ENCODE measurements at regions not wholly inside any gene's neighbourhood (a gene's known extent, or its start where the extent isn't known, plus 50 kb on each side); places are given as distances from the start of the nearest gene placed in this dataset.
"Not testable (repeated sequence)": the region's sequence is repeated elsewhere in the genome, so short reads cannot be mapped to it uniquely, and the experiment has no call there.

GRCh38 chr21:31785237-31786163, 53.6 kb upstream of the SCAF4 start:
- peaks cover 27% of the 10 kb centered on the region for H3K4me1 Mint-ChIP-seq
- DNase-seq (ENCODE audit: low spot score in 2 of 2) = peak; percentile 46 to 58
- ATAC-seq (ENCODE audit: low read depth) = peak; percentile 65
- H3K36me3 Mint-ChIP-seq, H3K9me3 Mint-ChIP-seq, H3K4me3 Mint-ChIP-seq, H3K27me3 Mint-ChIP-seq: not testable (repeated sequence)
- H3K27ac Mint-ChIP-seq = peak overlapping the region; percentile 46

GRCh38 chr21:31781737-31782136, 49.8 kb upstream of the SCAF4 start:
- ATAC-seq (ENCODE audit: low read depth) = no peak
- peaks cover 19% of the 10 kb centered on the region for H3K4me1 Mint-ChIP-seq
- peaks cover 3% of the 10 kb centered on the region for H3K27me3 Mint-ChIP-seq
- no peak overlapping the region for H3K4me3 Mint-ChIP-seq
- H3K27ac Mint-ChIP-seq = no peak overlapping the region
- DNase-seq (ENCODE audit: low spot score in 2 of 2) = no peak
- H3K36me3 Mint-ChIP-seq = no peaks in the 10 kb centered on the region
- H3K9me3 Mint-ChIP-seq = peaks cover 6% of the 10 kb centered on the region
